SU-DHL-6 (cell line): ENCODE measurements at regions not wholly inside any gene's neighbourhood (a gene's known extent, or its start where the extent isn't known, plus 50 kb on each side); places are given as distances from the start of the nearest gene placed in this dataset.

ENCODE experiments used
- CTCF ChIP-seq: fragments of 200-600 bp; sonication (generic); IDR thresholded peaks from one replicate; pipeline ENCODE4 v1.5.1; 2017; ENCODE audit warnings: antibody characterized with exemption, mild to moderate bottlenecking, low read length, moderate library complexity; ENCODE audit not compliant: insufficient read depth, poor library complexity, severe bottlenecking
- EZH2phosphoT487 ChIP-seq: fragments of 200-600 bp; sonication (generic), shearing (Covaris generic); conservative IDR thresholded peaks from 2 replicates; pipeline ENCODE4 v1.6.1; 2018; ENCODE audit warnings: mild to moderate bottlenecking, antibody characterized with exemption, low read length, moderate library complexity, mixed read lengths

GRCh38 chr17:15007147-15007553 is 258.0 kb downstream of the PMP22 start:
- TF ChIP-seq CTCF = no peak
- no peak for TF ChIP-seq EZH2phosphoT487
